NCI-H524 (cell line): ENCODE measurements at regions not wholly inside any gene's neighbourhood (a gene's known extent, or its start where the extent isn't known, plus 50 kb on each side); places are given as distances from the start of the nearest gene placed in this dataset.
"Not testable (repeated sequence)": the region's sequence is repeated elsewhere in the genome, so short reads cannot be mapped to it uniquely, and the experiment has no call there.

ENCODE experiments used
- DNase-seq, 2 experiments: peaks; one replicate each; lab custom pipeline; 2025; lab: John Stamatoyannopoulos, UW

GRCh38 chr16:22678311-22678710 is 135.7 kb upstream of the HS3ST2 start:
- no peak for DNase-seq

- DNase-seq, result no peak
Measured at GRCh38 chr16:22681554-22682291, 132.2 kb upstream of the HS3ST2 start.

- no peak for DNase-seq
Measured at GRCh38 chr16:22683258-22683657, 130.7 kb upstream of the HS3ST2 start.

DNA sequence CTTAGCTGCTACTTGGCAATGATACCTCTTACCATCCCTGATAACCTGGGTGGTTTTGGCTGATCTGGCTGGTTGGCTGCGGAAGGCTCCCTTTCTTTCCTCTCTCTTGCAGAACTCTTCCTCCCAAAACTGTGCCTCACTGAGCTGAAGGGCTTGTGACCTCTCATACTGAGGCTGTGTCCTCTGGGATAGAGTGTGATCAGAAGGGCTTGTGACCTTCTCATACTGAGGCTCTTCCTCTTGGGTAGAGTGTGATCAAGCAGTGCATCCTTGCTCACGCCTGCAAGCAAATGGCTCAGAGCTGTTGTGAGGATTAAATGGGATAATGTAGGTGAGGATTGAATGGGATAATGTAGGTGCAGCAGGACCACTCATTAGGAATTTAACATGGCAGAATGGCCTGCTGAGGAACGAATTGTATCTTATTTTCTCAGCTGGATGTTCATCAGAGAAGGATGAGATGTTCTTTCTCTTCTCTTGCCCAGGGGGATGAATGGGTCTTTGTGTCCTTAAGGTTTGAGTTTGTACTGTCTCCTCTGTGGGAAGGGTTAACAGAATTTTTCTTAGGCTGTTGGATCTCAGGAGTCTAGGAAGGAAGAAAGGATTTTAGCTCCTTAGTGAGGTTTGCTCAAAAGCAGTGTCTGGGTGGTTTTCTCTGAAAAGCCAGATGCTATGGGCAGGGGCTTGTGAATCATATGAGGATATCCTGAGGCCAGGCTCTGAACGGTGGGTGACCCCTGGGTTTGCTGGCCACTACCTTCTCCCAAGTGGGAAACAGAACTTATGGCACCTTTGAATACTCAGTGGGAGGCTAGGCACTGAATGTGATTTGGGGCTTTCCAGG is 130.0 kb upstream of the HS3ST2 start:
- DNase-seq, result no peak

- no peak for DNase-seq
Measured at GRCh38 chr16:22684574-22685458, 129.1 kb upstream of the HS3ST2 start.

GRCh38 chr16:22685459-22685830 is 128.5 kb upstream of the HS3ST2 start:
- no peak for DNase-seq

GRCh38 chr16:22687031-22687530 is 126.9 kb upstream of the HS3ST2 start:
- no peak for DNase-seq

GRCh38 chr16:22688463-22688862 is 125.5 kb upstream of the HS3ST2 start:
- no peak for DNase-seq

DNA sequence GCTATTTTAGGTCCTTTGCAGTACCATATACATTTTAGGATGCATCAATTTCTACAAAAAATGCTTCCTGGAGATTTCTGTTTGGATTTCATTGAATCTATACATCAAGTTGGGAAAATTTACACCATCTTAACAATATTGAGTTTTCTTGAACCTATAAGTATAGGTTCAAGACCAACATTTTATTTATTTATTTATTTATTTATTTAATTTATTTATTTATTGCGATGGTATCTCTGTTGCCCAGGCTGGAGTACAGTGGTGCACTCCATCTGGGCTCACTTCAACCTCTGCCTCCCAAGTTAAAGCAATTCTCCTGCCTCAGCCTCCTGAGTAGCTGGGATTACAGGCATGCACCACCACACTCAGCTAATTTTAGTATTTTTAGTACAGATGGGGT is 125.0 kb upstream of the HS3ST2 start:
- no peak for DNase-seq

DNA sequence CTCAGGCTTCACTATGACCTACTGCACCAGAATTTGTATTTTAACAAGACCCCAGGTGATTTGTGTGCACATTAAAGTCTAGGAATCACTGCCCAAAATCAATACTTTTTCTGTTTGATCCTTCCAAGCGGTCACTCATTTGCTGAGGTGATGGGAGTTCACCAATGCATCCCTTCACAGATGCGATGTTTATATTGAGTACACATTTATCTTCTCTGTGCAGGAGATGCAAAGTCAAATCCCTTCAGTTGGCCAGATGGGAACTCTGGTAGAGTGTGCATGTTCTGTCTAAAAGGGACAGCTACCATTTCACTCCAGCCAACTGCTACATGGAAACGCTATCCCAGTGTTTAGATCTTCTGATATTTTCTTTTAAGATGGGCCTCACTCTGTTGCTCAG is 122.6 kb upstream of the HS3ST2 start:
- no peak for DNase-seq

DNA sequence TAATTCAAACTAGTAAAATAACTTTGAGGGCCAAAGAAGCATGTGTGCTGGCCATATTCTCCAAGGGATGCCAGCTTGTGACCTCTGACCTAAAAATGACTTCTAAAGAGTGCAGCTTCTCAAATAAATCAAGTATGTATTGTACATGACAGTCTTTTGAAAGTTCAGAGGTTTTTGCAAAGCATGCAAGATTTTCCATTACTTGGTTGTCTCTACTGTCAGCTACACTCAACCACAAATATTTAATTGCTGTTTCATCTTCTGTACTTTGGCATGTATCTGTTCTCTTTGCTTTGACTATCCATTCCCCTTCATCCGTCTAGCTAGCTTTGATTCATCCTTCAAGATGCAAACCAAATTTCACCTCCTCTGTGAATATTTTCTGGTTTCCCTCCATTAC is 121.9 kb upstream of the HS3ST2 start:
- DNase-seq, result no peak

DNA sequence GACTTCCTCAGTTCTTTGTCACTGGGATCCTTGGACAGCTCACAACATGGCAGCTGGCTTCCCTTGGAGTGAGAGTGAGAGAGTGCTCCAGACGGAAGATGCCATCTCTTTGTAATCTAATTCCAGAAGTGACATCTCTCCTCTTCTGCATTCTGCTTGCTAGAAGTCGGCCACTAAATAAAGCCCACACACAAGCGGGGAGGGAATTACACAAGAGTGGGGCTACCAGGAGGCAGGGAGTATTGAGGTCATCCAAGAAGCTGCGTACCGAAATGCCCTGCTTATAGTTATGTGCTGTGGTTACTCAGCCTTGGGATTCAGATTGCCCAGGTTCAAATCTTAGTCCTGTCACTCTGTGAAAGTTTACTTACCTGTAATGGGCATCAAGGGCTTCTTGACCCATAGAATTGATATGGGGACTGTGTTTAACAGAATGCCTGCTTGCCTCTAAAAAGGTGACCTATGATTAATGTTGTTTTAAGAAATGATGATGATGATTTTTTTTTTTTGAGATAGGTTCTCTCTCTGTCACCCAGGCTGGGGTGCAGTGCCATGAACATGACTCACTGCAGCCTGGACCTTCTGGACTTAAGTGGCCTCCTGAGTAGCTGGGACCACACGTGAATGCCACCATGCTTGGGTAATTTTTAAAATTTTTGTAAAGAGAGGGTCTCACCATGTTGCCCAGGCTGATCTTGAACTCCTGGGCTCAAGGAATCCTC is 120.9 kb upstream of the HS3ST2 start:
- no peak for DNase-seq

DNA sequence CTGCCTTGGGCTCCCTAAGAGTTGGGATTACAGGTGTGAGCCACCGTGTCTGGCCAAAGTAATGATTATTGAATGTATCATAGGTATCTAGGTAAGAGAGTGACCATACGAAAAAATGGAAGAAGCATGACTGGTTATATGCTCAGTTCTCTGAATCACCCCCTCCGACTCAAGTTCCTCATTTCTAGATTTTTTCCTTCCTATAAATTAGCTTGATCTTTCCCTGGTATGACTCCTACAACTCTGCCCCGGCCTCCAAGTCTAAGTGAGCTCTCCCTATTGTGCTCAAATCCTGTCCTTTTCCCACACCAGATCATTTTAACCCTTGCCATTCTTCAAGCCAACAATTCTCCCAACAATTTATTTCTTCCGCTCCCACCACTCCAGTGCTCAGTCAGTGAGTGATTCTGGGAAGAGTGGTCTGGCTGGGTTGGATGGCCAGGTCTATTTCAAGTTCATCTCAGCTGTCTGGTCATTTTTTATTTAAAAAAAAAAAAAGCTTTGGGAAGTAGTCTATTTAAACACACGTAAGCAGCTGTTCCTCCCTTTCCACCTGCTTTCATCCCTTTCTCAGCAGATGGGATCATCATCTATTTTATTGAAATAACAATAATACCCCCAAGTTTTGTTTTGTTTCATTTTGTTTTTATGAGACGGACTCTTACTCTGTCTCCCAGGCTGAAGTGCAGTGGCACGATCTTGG is 120.2 kb upstream of the HS3ST2 start:
- no peak for DNase-seq

- no peak for DNase-seq
Measured at GRCh38 chr16:22694887-22695382, 119.0 kb upstream of the HS3ST2 start.

DNA sequence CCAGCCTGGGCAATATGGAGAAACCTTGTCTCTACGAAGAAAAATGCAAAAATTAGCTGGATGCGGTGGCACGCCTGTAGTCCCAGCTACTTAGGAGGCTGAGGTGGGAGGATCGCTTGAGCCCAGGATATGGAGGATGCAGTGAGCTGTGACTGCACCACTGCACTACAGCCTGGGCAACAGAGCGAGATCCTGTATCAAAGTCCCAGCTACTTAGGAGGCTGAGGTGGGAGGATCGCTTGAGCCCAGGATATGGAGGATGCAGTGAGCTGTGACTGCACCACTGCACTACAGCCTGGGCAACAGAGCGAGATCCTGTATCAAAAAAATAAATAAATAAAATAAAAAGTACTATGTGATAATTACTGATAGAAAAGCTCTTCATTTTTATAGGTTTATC is 118.2 kb upstream of the HS3ST2 start:
- DNase-seq, result not testable (repeated sequence)

DNA sequence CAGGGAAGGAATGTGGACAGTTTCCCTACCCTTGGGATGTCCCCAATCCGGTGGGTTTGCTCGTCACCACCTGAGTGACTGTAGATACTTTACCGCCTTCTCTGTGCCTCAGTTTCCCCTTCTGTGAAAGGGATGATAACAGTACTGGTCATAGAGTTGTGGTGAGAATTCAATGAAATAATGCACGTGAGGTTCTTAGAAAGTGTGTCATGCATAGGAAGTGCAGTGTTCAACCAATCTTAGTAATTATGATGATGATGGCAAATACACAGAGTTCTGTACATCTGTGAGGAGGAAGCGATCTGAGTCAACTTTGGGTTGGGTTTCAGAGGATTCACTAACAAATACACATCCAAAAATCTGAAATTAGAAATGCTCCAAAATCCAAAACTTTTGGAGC is 114.6 kb upstream of the HS3ST2 start:
- DNase-seq, result no peak

- no peak for DNase-seq
Measured at GRCh38 chr16:22705799-22706198, 108.2 kb upstream of the HS3ST2 start.

DNA sequence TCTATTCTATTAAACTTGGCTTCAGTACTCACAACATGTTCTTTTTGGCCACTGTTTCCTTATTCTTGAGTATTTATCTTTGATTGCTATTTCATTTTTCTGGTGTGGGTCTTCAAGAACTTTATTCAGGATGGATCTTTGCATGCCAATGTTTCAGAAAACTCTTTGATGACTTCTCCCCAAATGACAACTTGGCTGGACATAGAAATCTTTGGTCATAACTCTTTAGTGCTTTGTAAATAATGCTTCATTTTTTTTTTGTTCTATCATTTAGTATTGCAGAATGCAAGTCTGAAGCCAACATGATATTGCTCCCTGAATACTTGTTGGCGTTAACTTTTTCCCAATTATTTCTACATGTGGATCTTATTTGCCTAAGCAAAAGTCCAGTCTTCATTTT is 103.6 kb upstream of the HS3ST2 start:
- DNase-seq, result no peak

DNA sequence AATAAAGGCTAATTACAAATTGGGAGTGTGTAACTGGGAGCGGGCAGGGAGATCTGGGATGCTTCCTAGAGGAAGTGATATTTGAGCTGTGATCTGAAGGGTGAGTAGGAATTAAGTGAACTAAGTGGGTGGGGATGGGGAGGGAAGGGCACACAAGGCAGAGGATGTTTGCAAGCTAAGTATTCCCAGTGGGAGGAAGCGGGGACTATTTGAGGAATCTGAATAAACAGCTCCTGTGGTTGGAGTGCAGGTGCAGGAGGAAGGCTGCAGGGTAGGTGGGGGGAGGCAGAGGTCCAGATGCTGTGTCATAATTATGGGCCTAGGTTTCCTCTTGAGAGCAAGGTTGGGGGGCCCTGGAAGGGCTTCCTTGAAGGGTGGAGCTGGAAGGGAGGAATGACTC is 102.1 kb upstream of the HS3ST2 start:
- DNase-seq, result no peak

GRCh38 chr16:22712471-22712870 is 101.5 kb upstream of the HS3ST2 start:
- DNase-seq, result no peak

DNA sequence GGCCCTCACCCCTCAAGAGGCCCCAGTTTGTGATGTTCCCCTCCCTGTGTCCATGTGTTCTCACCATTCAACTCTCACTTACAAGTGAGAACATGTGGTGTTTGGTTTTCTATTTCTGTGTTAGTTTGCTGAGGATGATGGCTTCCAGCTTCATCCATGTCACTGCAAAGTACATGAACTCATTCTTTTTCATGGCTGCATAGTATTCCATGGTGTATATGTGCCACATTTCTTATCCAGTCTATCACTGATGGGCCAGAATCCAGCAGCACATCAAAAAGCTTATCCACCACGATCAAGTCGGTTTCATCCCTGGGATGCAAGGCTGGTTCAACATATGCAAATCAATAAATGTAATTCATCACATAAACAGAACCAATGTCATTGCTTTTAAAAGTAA is 95.4 kb upstream of the HS3ST2 start:
- DNase-seq, result not testable (repeated sequence)
